ENCODE measurements at regions not wholly inside any gene's neighbourhood (a gene's known extent, or its start where the extent isn't known, plus 50 kb on each side); places are given as distances from the start of the nearest gene placed in this dataset.
"Not testable (repeated sequence)": the region's sequence is repeated elsewhere in the genome, so short reads cannot be mapped to it uniquely, and the experiment has no call there.

DNA sequence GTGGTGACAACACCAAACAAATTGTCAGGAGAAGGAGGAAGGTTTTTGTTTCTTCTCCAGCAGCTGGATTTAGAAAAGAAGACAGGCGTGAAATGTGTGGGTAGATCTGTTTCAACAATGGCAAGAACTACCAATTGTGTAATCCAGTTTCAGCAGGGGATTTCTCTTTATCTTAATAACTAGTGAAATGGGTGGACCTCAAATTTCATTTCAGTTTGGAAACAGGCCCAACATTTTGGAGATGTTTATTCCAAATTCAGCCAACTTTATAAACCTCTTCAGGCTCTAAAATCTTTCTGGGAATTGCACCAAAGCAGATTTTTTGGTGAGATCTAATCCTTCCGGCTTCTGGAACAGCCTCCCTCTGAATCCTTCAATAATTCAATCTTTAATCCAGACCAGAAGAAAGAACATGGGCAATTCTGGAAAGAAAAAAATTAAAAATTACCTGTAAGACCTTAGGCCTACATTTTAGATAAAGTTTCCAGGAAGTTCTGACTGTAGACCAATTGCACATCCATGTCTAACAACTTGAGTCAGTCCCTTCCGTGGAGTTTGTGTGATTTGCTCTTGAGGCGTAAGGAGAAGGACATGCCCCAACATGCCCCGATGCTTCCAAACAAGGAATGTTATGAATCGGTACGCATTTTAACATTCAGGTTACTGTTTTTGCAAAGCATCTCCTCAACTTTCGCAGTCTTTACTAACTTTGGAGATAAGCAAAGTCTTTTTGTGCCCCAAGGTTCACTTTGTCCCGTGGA is 423.6 kb downstream of the IRX1 start:
- no peak for DNase-seq (ENCODE audit: low spot score)

DNA sequence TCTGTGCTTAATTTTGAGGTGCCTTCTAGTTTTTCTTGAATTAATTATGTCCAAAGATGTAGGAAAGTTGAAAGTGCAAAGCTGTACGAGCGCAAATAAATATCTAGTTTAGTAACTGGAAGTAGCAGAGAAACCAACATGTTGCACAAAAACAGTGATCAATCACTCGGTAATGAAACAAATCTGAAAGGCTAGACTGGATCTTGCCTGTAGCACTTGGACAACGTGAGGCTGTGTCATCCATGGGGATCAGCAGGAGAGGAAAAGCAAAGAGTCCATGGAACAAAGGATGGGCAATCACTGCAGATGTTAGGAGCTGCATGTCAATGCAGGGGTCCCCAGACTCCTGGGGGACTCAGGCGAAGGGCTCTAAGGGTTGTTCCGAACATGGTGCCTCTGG is 424.2 kb downstream of the IRX1 start:
- DNase-seq (ENCODE audit: low spot score) = no peak

DNA sequence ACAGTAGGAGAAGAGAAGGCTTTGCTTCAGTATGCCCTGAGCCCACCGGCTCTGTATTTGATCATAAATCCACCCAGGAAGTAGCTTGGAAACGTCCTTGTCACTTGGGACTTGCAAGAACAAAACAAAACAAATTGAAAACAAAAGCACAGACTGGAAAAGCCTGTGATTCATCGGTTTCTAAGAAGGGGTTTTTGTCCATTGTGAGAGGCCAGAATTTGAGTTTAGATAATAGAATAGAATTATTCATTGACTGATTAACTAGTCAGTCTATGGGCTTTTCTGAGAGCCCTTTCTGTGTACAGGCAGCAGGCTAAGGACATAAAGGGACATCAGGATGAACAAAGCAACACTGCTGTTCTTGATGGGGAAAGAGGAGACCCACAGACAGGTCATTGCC is 424.8 kb downstream of the IRX1 start:
- DNase-seq (ENCODE audit: low spot score) = no peak

DNA sequence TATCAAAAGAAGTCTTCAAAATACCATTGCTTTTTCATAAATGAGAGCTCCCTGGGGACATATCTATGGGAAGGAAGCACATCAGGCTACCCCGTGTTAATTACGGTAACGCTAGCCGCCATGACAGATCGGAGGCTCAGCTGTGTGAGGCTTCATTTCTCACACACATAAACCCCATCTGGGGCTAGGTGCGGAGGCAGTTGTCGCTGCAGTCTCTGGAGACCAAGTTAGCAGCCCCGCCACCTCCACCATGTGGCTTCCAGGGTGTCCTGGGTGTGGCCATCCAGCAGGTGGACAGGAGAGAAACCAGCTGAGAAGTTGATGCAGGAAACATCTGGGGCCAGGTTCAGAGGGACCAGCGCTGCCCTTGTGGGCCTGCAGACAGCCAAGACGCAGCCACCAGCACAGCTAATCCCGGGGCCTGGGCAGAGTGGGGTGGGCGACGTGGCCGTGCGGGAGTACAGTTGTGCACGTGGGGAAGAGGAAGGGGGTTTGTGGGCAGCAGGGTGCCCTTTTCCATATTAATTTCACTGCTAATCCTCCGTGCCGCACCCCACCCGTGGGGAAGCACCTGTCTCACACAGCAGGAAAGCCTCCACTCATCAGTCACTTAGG is 426.5 kb downstream of the IRX1 start:
- no peak for DNase-seq (ENCODE audit: low spot score)

DNA sequence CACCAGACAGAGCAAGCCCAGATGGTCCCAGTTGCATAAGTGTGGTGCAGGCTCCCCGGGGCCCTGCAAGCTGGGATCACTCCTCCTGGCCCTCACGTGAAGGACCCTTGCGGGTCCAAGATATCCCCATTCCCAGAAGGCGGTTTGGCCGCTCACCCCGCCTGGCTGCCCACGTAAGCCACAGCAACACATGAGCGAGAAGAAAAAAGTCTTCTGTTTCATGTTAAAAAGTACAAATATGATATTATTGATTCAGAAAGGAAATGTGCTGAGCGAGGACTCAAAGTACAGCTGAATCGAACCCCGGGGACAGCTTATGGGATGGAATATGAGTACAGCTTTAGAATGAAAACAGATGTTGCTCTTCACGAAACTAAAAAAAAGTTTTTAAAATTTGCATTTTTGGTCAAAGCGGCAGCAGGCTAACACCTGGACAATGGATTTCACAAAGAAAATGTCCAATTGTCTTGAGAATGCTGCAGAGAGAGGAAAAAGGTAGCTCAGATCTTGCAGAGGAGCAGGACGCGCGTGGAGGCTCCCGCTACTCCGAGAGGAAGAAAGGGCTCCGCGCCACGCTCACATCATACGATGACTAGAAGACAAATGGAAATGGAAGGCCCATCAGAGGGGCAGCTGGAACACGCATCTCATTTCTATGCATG is 427.6 kb downstream of the IRX1 start:
- DNase-seq (ENCODE audit: low spot score) = no peak

DNA sequence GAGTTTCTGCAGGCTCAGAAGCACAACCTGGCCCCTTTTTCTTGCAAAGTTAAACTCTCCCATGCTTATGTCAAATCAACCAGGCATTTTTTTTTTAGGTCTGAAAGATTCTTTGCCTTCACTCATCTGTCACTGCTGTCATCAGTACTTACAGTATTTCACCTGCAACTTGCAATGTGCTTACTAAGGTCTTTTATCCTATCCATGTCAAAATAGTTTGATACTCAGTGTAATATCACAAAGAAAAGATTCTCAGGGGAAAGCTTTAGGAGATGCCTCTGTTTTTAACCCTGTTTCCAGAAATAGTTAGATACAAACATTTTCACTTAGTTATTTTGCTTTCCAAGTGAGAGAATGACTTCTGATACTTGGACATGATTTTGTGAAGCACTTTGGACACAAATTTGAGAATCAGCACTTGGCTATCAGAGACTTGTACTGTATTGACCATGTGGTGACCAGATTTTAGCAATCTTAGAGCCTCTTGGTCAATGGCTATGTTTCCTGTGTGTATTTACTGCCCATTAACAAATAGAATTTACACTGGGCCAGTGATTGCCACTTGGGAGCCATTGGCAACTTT is 428.2 kb downstream of the IRX1 start:
- DNase-seq (ENCODE audit: low spot score) = no peak

DNA sequence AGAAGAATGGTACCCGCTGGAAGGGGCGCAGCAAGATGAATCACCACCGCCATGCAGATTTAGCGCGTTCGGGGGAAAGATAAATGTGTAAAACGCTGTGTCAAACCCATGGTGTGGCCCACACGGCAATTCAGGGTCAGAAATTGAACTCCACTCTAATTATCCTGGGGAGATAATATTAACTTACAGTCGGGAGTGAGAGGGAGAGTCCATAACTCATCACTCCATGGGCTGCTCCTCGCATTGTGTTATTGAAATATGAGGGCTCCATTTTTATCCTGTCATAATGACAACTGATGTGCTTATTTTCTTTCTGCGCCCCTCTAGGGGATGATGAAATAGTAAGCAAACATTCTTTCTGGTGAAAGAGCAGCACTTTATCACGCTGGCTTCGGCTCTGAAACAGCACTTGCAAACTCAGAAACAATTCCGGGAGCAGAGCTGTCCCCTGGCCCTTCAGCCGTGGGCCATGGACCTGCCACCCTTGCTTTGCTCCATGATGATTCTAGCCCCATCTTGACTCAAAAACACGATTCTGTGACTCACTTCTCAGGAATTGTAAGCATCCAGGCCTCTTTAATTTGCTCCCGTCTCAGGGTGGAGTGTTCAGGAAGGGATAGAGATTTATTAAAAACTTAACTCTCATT is 431.6 kb downstream of the IRX1 start:
- DNase-seq (ENCODE audit: low spot score) = no peak

DNA sequence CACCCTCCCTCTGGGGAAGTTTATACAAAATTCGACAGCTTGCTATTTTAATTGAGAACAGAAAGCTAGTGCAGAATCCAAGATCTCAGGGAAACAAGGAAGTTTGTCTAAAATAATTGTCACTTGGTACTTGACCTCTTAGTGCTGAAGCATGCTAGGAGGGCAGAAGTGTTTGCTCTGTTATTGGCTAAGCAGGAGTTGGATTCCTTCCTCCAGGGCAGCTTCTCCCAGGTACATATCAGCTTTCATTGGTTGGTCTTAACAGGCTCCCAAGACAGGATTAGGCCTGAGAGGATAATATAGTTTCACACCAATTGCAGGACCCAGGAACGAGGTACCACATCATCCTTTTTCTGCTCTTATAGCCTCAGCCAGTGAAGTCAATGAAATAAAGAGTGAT is 432.8 kb downstream of the IRX1 start:
- DNase-seq (ENCODE audit: low spot score) = no peak

DNA sequence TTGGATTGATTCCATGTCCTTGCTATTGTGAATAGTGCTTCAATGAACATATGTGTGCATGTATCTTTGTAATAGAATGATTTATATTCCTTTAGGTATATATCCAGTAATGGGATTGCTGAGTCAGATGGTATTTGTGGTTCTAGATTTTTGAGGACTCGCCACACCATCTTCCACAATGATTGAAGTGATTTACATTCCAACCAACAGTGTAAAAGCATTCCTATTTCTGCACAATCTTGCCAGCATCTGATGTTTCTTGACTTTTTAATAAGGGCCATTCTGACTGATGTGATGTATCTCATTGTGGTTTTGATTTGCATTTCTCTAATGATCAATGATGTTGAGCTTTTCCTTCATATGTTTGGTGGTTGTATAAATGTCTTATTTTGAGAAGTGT is 437.9 kb downstream of the IRX1 start:
- DNase-seq (ENCODE audit: low spot score) = not testable (repeated sequence)

DNA sequence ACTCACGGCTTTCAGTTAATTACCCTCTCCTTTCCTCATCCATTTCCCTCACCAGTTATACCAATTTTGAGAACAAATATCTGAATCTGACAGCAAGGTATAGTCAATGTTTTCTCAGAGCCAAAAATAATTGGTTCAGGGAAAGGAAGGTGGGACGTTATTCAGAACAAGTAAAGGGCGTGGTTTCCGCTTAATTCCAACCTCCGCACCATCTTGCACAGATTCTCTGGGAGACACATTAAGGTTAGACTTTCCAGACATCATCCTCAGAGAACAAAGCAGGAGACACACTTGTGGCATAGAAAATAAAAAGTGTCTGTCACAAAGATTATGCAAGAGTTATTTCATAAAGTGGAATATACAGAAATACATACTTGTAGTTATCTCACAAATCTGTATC is 441.2 kb downstream of the IRX1 start:
- no peak for DNase-seq (ENCODE audit: low spot score)

DNA sequence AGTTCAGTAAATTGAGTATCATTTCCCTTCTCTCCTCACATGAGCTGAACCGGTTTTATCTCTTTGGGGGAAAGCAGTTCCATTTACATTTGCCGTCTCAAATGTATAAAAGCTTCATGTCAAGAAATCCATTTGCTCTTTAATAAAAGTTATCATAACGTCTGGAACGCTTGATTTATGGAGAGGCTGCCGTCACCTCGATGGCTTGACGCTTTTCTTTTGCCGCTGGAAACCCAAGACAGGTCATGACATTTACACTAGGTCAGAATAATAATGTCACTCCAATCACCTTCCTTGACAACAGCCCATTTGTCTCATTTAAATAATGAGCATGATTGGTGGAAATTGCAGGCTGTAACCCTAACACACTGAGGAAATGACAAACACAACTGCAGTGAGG is 443.4 kb downstream of the IRX1 start:
- no peak for DNase-seq (ENCODE audit: low spot score)

DNA sequence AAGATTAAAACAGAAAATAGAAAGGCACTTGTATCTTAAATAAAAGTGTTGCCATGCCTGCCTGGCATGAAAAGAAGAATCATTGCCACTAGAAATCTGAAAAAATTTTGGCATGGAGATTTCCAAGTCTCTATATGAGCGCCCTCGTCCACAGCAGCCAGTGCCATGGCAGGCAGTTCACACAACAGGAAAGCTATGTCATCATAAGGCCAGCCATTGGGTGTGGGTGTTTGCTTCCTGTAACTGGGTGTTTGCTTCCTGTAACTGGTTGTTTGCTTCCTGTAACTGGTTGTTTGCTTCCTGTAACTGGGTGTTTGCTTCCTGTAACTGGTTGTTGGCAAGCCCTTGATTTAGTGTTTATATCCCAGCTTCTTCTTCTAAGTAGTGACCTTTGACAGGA is 446.7 kb downstream of the IRX1 start:
- DNase-seq (ENCODE audit: low spot score) = no peak

DNA sequence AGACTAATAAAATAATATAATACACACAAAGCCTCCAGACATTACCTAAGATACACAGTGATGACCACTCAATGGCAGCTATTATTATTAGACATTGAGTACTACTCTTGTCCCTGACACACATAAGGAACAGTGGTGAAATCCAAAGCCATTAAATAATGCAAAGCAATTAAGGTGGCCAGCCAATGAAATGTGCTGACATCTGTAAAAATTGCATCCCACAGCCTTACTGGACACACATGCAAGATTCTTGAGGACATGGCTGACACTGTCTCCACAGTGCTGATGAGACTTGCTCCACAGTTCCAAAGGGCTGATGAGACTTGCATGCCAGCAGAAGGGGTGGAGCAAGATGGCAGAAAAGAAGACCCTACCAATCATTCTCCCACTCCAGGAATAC is 447.5 kb downstream of the IRX1 start:
- no peak for DNase-seq (ENCODE audit: low spot score)

DNA sequence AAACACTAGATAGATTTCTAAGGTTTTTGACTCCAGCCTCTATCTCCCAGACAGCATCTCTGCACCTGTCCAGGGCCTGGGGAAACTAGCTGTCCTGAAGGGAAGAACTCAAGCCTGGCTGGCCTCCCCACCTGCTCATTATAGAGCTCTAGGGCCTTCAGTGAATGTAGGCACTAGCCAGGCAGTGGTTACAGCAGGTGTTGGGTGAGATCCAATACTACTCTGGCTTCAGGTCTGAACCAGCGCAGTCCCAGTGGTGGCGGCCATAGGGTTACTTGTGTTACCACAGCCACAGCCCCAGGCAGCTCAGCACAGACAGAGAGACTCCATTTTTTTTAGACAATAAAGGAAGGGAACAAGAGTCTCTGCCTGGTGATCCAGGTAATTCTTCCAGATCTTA is 449.2 kb downstream of the IRX1 start:
- no peak for DNase-seq (ENCODE audit: low spot score)

DNA sequence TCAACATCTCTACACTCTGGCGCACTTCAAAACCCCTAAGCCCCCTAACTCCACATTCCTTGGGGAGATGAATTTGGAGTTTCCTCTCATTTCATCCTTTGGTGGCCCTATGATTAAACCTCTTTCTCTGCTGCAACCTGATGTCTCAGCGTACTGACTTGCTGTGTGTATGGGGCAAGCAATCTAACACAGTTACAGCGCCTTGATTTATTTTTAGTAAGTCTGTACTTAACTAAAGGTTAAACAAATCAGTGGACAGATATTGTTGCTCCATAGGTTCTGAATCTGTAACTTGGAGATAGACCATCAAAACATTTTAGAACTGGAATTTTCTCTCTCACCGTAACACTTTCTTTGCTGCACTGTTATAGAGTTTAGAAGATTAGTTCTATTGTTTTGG is 452.8 kb downstream of the IRX1 start:
- DNase-seq (ENCODE audit: low spot score) = no peak

DNA sequence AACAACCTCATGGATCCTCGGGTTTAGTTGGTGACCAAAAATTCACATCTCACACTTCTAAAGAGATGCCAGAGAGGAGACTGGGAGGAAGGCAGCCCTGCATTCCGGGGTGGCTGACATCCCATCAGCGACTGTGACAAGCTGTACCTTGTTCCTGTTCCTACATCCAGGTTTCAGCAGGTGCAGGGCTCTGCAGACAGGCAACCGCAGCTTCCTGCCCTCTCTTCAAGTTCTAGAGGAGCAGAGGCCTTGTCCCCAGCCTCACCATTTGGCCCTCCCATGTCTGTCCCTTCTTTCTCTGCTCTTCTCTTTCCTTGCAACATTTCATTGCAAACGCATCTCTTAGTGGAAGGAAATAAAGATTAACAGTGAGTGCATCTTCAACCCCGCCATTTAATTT is 454.6 kb downstream of the IRX1 start:
- no peak for DNase-seq (ENCODE audit: low spot score)

DNA sequence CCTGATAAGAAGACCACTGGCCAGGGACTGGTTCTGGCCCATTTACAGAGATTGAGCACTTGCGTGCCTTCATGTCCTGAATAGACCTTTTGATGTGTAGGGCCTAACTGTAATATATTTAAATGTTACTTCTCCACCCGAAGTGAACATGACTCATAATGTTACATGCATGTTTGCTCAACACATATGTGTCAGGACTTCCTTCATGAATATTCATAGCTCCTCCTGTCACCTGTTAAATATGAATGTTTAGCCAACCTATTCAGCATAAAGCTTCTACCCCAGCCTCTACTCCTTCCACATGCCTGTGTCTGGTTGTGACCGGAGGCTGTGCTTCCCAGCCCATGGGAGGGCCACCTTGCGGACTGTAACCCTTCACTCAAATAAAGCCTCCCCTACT is 457.5 kb downstream of the IRX1 start:
- no peak for DNase-seq (ENCODE audit: low spot score)

DNA sequence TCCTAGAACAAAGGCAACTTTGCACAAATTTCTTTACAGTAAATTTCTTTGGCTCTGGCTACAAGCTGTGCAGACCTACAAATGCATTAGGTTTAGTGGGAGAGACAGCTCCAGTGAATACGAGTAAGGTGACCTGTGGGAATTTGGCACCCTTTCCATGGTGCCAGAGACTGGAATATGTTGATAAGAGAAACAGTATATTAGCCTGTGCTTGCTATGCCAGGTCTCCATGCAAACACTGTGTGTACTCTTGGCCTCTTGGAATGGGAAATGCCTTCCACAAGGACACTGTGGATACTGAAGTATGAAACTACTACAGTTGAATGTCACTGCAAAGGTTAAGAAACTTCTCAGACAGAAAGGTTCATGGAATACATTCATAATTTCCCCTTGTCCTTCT is 458.5 kb downstream of the IRX1 start:
- DNase-seq (ENCODE audit: low spot score) = no peak

DNA sequence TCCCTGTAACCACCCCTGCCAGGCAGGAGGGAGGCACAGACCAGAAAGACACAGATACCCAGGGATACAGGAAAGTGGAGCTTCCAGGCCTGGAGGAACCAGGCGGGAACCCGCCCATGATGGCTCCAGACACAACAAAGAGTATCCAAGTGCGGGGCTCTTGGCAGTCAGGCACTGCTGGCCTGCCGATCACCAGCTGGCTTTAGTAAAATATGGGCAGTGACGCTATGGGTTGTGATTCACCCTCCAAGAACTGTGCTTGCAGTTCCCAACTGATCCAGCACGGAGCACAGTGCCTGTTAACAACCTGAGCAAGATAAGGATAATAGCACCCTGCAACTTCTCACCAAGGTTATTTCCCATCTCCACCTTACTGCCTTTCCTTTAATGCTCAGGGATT is 463.3 kb downstream of the IRX1 start:
- DNase-seq (ENCODE audit: low spot score) = no peak

DNA sequence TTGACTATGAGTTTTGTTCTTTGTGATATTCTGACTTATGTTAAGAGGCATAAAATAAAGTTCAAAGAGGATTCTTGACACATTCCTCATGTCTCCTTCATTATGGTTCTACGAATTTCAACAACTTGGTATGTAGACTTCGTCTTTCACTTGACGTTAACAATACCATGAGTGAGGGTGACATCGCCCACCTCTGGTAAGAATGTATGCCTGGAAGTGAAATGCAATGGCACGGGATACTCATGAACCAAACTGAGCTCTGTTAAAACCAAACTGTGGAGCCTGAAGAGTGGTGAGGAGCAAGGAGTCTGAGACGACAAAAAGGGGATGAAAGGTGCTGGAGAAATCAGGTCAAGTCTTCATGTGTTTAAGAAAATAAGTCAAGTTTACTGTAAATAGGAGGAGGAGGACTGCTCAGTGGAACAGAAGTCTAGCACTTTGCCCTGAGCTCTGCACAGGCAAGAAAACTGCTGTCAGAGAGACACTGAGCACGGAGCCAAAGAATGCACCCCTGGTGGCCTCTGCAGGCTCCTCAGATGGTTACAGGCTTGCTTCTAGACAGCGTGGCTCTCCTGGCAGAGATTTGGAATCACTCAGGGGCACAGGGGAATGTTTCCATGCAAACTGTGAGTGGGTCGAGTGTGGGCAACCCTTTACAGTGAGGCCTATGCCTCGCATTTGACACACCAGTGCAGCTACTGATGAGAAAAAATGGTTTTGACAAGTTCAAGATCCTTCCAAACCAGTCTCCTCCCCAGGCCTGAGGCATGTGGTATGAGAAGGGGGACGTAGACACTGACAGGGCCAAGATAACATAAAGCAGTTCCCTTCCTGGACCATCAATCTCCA is 470.1 kb downstream of the IRX1 start:
- no peak for DNase-seq (ENCODE audit: low spot score)

DNA sequence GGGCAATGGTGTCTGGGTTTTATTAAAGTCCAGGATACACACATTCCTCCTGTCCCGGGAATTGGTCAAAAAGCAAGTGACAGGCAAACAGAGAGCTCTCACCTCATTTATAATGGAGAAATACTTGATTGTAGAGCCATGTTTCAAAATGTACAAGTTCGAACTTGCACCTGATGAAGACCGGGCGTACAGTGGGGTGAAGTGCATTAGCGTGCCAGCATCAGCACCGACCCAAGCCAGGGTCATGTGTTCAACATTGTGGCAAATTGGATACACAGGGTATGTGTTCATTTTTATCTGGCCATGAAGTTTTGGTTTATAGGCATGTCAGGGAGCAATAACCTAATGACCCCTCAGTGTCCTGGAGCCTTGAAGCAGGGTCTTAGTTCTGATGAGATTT is 472.5 kb downstream of the IRX1 start:
- DNase-seq (ENCODE audit: low spot score) = no peak

DNA sequence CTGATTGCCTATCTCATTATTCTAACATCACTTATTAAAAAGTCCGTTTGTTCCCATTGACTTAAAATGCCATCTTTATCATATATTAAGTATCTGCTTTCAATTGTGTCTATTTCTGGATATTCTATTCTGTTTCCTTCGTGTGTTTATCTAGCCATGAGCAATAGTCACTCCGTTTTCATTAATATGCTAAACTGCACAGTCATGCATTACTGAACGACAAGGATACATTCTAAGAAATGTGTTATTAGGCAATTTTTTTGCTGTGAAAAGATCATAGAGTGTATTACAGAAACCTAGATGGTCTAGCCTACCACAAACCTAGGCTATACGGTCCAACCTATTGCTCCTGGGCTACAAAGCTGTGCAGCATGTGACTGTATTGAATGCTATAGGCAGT is 482.9 kb downstream of the IRX1 start:
- DNase-seq (ENCODE audit: low spot score) = no peak
